ENCODE measurements at regions not wholly inside any gene's neighbourhood (a gene's known extent, or its start where the extent isn't known, plus 50 kb on each side); places are given as distances from the start of the nearest gene placed in this dataset.

- TF ChIP-seq CTCF (IDR thresholded peaks at IDR 0.05; ENCODE audit: extremely low read depth in 1 of 2, insufficient read depth in 1 of 2, low read depth in 1 of 2, low read length in 2 of 2) (no peak), FOS (IDR thresholded peaks at IDR 0.05; ENCODE audit: borderline replicate concordance, insufficient read depth, low read length) (peak; percentile 51), JUN (IDR thresholded peaks at IDR 0.05; ENCODE audit: borderline replicate concordance, insufficient read depth, insufficient read length, low read depth) (peak; percentile 39), POLR2AphosphoS5 (IDR thresholded peaks at IDR 0.05; ENCODE audit: insufficient read depth, low read depth, low read length) (no peak), POLR2A (IDR thresholded peaks at IDR 0.05; ENCODE audit: low read depth, low read length) (no peak), MAX (IDR thresholded peaks at IDR 0.05; ENCODE audit: insufficient read depth, insufficient read length) (no peak), EZH2 (IDR thresholded peaks at IDR 0.05; ENCODE audit: borderline replicate concordance, low read depth, low read length, severe bottlenecking) (no peak), GATA2 (IDR thresholded peaks at IDR 0.05; ENCODE audit: insufficient read depth, insufficient read length, low read depth, low read length) (peak; percentile 61), MYC (IDR thresholded peaks at IDR 0.05; ENCODE audit: low read depth, low read length) (no peak)
- Histone ChIP-seq H3K4me3 (replicated peaks in 1 of 3; ENCODE audit: insufficient read depth in 1 of 3, low read depth in 1 of 3, low read length in 3 of 3) (no peak overlapping the region), H3K36me3 (ENCODE audit: control insufficient read depth in 2 of 2, extremely low read depth in 1 of 2, insufficient read depth in 2 of 2, low read length in 2 of 2) (no peaks in the 10 kb centered on the region), H3K27ac (ENCODE audit: insufficient read depth, low read depth, low read length) (peak overlapping the region; percentile 60), H3K9me1 (replicated peaks; ENCODE audit: control insufficient read depth, extremely low read depth, insufficient read depth, low read length) (no peaks in the 10 kb centered on the region), H3K4me1 (ENCODE audit: control insufficient read depth, extremely low read depth, insufficient read depth, low read length) (peaks cover 32% of the 10 kb centered on the region), H3K79me2 (ENCODE audit: control insufficient read depth, insufficient read depth, low read length) (no peaks in the 10 kb centered on the region), H3K27me3 (ENCODE audit: control insufficient read depth in 2 of 2, insufficient read depth in 2 of 2, low read length in 2 of 2) (no peaks in the 10 kb centered on the region), H3K9ac (replicated peaks; ENCODE audit: extremely low read depth, insufficient read depth, low read length) (peak overlapping the region; percentile 40), H3K4me2 (ENCODE audit: insufficient read depth, low read length) (peak overlapping the region; percentile 73), H4K20me1 (replicated peaks; ENCODE audit: control insufficient read depth, extremely low read depth, insufficient read depth, low read length) (no peaks in the 10 kb centered on the region), H2AFZ (ENCODE audit: low read depth, low read length) (no peak overlapping the region), H3K9me3 (replicated peaks; ENCODE audit: control insufficient read depth, insufficient read depth, low read length) (no peaks in the 10 kb centered on the region)
- peak; percentile 64 for FAIRE-seq
- dilution Hi-C loops (cut with MboI; ENCODE audit: extremely low pct_ligation_motif_present, low sequenced_read_pairs) = no loop called here
- intact Hi-C loops (cut with micrococcal nuclease) = loop anchor here (2.0 to 10.0 kb wide), 3 partner anchors 229 to 825 kb away; no protein-coding TSS in a partner anchor
- DNase-seq (ENCODE audit: low read depth, low spot score) = peak; percentile 86
- ChIA-PET POLR2A (no interaction called here), CTCF (interaction anchor here (0.9 to 1.1 kb wide), 5 partner anchors 71 to 923 kb away, joined by 3 to 4 read pairs (median 3); no protein-coding TSS in a partner anchor)
- BruUV-seq (replicated peaks) = no TSS peak
Measured at GRCh38 chr1:198449727-198450433, 90.6 kb downstream of the ATP6V1G3 start.
